ENCODE measurements at regions not wholly inside any gene's neighbourhood (a gene's known extent, or its start where the extent isn't known, plus 50 kb on each side); places are given as distances from the start of the nearest gene placed in this dataset.

DNA sequence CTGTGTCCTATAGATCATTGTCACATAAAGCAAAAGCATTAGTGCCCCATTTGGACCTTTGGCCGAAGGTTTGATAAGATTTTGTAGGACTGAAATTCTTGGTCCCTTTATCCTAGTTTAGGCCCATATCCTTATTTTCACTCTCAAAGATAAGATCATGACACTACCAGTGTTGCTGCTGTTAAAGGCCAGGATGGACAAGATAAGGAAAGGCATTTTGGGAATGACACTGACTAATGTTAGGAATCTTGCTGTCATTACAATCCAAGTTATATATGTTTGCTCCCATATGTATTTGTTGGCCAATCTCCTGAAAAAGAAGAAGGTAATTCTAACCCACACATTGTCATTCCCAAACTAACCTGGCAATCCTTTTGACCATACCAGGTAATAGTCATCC is 101.3 kb upstream of the VAMP7 start:
- TF ChIP-seq, protein P1, sequence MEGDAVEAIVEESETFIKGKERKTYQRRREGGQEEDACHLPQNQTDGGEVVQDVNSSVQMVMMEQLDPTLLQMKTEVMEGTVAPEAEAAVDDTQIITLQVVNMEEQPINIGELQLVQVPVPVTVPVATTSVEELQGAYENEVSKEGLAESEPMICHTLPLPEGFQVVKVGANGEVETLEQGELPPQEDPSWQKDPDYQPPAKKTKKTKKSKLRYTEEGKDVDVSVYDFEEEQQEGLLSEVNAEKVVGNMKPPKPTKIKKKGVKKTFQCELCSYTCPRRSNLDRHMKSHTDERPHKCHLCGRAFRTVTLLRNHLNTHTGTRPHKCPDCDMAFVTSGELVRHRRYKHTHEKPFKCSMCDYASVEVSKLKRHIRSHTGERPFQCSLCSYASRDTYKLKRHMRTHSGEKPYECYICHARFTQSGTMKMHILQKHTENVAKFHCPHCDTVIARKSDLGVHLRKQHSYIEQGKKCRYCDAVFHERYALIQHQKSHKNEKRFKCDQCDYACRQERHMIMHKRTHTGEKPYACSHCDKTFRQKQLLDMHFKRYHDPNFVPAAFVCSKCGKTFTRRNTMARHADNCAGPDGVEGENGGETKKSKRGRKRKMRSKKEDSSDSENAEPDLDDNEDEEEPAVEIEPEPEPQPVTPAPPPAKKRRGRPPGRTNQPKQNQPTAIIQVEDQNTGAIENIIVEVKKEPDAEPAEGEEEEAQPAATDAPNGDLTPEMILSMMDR (IDR thresholded peaks at IDR 0.05; ENCODE audit: low read depth, low read length), result no peak
- TF ChIP-seq POLR2A (IDR thresholded peaks at IDR 0.05; ENCODE audit: extremely low read depth, insufficient read length) (no peak), MYC (IDR thresholded peaks at IDR 0.05; ENCODE audit: low read depth, low read length) (no peak)
- TF ChIP-seq, protein P2, sequence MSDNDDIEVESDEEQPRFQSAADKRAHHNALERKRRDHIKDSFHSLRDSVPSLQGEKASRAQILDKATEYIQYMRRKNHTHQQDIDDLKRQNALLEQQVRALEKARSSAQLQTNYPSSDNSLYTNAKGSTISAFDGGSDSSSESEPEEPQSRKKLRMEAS (IDR thresholded peaks at IDR 0.05; ENCODE audit: low read depth, low read length), result no peak
